CD4-positive, alpha-beta T cell treated with Interleukin-6 for 4 hours (primary cell): ENCODE measurements at regions not wholly inside any gene's neighbourhood (a gene's known extent, or its start where the extent isn't known, plus 50 kb on each side); places are given as distances from the start of the nearest gene placed in this dataset.
"Not testable (repeated sequence)": the region's sequence is repeated elsewhere in the genome, so short reads cannot be mapped to it uniquely, and the experiment has no call there.

ENCODE experiments used
- DNase-seq: peaks from one replicate; pipeline ENCODE4 v3.0.0-alpha.2; 2020; ENCODE audit warnings: mixed read lengths

- no peak for DNase-seq
These were observed 210.2 kb downstream of the ARPP21 start for GRCh38 chr3:35849496-35849895.

- no peak for DNase-seq
These were observed 210.6 kb downstream of the ARPP21 start for GRCh38 chr3:35849963-35850362.

DNA sequence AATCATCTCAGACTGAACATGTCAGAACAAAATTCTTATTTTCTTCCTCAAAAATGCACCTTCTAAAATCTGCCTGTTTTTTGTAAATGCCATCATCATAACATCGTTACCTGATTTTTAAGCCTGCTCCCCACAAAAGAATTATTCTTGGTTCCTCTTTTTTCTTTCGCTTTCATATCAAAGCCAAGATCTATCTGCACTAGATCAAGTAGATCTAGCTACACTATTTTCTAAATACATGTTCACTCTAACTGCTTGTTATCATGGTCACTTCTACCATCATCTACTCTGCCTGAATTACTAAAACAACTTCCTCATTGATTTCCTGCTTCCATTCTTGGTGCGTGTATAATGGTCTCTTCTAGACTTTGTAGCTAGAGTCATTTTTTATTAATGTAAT, 217.7 kb downstream of the ARPP21 start:
- DNase-seq: no peak

GRCh38 chr3:35862057-35862456, 222.7 kb downstream of the ARPP21 start:
- DNase-seq: no peak

DNA sequence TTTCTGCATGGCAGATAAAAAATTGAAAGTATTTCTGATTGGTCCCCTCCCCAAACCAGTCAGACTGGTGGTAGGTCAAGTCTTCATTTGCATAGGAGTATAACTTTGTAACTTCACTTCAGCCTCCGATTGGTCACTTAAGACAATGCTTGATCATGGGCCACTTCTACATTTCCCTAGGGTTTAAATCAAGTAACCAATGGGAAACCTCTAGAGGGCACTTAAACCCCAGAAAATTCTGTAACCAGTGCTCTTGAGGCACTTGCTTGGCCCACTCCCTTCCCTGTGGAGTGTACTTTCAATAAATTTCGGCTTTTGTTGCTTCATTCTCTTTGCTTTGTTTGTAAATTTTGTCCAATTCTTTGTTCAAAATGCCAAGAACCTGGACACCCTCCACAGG, 225.5 kb downstream of the ARPP21 start:
- no peak for DNase-seq

DNA sequence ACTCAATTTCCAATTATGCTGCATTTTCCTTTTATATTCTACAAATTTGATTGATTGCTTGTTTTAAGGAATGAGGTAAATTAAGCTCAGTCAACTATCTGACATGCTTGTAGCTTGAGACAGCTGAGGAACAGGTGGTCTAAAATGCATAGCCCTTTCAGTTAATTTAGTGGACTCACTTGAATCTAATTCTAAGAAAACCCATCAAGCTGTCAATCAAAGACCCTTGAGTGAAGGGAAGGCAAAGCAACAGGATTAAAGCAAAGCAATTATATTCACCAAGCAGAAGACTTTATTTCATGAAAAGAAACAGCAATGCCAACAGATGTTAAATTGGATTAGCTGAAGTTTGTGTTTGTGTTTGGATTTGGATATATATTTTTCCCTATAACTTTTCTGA, 228.5 kb downstream of the ARPP21 start:
- DNase-seq: no peak

DNA sequence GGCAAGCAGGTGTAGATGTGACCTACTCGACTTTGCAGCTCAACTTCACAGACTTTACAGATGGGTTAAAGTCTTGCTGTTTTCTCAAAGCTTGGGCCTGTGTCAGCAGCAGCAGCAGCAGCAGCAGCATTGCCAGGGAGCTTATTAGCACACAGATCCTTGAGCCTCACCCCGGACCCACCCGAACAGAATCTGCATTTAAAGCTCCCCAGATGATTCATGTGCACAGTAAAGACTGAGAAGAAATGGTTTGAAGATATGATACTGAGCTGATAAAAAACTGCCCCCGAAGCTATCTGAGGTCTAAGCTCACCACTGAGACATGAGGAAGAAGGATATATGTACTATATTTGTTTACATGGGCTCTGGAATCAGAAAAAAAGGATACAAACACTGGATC, 231.7 kb downstream of the ARPP21 start:
- no peak for DNase-seq

GRCh38 chr3:35883929-35884328, 244.6 kb downstream of the ARPP21 start:
- DNase-seq: no peak

- DNase-seq: no peak
These were observed 255.4 kb downstream of the ARPP21 start for GRCh38 chr3:35894735-35895134.

DNA sequence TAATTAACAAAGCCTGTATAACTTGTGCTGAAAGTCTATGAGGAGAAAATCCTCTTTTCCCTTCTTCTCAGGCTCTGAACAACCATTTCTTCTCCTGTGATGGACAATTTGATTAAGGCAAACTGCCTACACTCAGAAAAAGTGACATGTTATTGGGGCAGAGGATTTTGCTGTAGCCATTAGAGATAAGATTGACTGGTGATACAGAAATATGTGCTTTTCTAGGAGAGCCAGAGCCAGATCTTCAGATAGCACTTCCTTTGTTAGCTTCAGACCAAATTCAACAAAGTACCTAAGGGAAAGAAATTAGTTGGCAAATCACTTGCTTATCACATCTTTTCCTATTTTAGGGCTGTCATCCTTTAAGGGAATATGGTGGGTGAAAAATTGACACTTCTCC, 259.9 kb downstream of the ARPP21 start:
- DNase-seq: no peak

GRCh38 chr3:35900079-35900478, 260.8 kb downstream of the ARPP21 start:
- no peak for DNase-seq

DNA sequence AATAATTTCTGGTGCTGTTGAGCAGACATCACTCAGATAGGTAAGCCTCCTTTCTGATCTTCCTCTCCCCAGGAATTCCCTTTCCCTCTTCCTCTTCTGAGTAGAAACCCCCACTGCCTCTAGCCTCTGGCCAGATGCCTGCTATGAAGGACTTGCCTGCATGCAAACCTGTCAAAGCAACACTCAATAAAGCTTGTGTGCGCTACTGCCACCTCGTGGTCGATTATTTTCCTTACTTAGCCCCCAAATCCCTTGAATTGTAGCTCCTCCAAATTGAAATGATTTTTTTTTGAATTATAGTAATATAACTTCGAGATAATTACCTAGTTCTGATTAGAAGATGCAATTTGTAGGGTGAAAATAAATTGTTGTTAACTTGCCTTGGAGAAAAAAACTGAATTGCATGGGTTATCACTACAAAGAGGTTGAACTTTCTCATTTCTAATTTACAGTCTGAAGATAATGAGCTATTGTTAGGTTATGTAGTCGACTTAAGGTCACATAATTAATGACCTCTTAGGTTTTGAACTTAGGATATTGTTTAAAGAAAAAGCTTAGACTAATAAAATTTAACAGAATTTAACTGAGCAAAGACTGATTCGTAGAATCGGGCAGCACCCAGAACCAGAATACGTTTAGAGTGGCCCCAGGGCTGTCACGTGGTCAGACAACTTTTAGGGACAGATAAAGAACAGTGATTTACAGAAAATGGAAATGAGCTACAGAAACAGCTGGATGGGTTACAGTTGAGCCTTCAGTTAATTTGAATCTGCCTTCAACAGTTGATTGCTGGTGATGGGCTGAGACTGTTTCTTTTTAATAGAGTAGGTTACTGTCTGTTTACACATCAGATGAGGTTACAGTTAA, 269.3 kb downstream of the ARPP21 start:
- DNase-seq: peak; percentile 38

DNA sequence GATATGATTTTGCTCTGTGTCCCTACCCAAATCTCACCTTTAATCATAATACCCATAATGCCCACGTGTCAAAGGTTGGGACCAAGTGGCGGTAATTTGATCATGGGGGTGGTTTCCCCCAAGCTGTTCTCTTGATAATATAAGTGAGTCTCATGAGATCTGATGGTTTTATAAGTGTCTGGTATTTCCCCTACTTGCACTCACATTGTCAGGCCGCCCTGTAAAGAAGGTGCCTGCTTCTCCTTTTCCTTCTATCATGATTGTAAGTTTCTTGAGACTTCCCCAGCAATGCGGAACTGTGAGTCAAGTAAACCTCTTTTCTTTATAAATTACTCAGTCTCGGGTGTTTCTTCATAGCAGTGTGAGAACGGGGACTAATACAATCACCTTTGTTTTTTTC, 279.8 kb downstream of the ARPP21 start:
- no peak for DNase-seq

GRCh38 chr3:35921718-35922117, 282.4 kb downstream of the ARPP21 start:
- DNase-seq: no peak

DNA sequence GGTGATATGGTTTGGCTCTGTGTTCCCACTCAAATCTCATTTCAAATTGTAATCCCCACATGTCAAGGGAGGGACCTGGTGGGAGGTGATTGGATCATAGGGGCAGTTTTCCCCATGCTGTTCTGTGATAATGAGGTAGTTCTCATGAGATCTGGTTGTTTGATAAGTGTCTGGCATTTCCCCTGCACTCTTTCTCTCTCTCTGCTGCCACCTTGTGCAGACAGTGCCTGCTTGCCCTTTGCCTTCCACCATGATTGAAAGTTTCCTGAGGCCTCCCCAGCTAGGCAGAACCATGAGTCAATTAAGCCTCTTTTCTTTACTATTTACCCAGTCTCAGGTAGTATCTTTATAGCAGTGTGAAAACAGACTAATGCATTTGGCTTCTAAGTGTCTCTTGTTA, 284.7 kb downstream of the ARPP21 start:
- not testable (repeated sequence) for DNase-seq

GRCh38 chr3:35927441-35927840, 288.1 kb downstream of the ARPP21 start:
- no peak for DNase-seq

DNA sequence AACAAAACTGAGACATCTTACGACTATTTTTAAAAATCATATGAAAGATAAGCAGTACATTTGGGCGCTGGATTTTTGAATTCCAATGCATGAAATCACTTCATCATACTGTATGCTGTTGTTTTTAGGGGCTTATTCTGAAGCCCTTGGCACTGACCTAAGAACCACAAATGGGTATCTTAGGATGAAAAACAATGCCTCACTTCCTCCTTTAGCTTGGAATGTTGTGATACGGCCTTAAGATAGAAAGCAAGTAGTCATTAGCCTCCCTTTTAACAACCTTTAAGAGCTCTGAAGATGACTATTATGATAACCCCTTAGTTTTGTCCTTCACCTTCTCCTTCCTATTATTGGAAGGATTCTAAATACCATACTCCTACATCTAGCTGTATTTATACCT, 289.8 kb downstream of the ARPP21 start:
- no peak for DNase-seq

GRCh38 chr3:35931867-35932266, 292.5 kb downstream of the ARPP21 start:
- no peak for DNase-seq

DNA sequence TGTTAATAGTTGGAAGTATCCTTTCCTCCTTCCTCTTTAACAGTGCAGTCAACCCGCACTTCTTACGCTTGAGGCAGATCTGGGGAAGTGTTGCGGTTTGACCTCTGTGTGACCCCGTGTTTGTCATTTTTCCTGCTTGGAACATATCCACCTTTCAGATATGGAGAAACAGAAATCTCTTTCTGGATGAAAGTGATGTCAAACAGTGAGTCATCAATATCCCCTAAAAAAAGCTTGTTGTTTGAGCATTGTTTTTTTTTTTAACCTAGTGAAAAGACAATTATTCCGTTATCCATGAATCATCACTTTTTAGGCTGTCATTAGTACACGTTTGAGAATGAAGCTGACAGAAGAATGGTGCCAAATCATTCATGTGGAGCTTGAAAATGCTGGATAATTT, 293.7 kb downstream of the ARPP21 start:
- no peak for DNase-seq

DNA sequence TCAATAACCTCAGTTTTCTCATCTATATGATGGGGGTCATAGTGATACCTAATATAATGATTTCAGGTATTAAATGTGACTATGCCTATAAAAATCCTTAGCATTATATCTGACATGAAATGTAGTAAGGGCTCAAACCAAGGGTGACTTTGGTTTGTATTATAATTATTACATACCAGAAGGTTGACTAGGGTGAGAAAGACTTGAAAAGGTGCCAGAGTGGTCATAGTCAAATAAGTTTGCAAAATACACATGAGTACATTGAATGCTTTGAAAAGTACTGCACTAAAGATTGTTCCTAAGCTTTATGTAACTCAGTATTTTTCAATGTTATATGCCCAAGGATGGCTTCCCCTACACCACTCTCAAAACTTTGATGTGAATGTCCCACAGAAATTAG, 297.2 kb downstream of the ARPP21 start:
- no peak for DNase-seq

DNA sequence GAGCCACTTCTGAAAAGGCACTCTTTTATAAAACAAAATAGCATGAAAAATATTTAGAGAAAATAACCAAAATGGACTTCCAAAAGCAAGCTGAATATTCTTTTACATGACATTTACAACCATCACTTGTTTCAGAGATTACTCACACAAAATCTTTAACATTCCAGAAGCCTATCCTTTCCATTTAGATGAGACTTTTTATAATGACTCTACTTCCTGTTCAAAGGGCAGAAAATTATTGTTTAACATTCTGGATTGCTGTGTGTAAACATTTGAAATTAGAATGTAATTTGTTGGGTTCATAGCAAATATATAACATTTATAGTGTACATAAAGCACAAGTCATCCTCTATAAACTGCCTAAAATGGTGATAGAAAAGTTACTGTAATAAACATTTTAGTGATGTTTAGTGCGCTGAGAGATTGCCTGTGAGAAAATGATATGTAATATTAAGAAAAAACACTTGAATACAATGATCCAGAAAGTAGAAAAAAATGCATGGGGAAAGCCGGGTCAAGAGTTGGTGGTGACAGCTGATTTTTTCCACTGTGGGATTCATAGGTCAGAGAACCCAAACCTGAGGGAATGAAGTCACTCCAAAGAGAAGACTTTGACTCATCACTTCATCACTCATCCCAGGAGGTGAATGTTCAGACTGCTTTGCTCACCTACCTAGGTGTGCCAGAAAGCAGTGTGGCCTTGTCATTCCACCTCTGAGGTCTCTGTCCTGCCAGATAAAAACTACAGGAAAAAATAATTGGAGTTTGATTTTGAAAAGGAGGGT, 305.8 kb downstream of the ARPP21 start:
- DNase-seq: no peak

GRCh38 chr3:35946121-35946853, 307.0 kb downstream of the ARPP21 start:
- no peak for DNase-seq

DNA sequence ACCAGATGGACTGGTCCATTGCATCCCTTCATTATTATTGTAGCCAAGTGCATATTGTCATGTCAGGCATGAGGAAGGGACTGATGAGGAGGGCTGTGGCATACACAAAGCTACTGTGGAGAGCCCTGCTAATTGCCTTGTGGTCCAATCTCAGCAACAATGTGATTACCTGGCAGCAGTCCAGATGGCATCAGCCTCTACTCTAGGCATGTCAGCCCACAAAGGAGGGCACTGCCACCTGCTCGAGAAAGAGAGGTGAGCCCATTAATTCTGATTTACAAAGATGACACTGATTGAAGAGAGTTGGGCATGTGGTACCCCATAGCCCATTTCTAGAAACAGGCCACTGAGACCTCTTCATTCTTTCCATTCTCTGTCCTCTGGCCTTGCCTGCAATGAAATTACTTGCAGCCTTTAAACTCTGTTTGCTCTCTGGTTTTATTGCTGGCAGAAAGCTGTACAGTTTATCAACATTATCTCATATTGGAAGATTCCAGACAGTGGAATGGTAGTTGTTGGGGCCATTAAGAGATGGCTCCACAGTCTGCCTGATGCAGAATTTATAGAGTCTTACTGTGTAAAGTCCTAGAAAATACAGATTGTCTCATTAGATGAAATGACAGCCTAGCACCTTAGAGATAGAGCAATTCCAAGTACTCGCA, 307.7 kb downstream of the ARPP21 start:
- DNase-seq: no peak
